HUDEP-2 (cell line): ENCODE measurements at regions not wholly inside any gene's neighbourhood (a gene's known extent, or its start where the extent isn't known, plus 50 kb on each side); places are given as distances from the start of the nearest gene placed in this dataset.

Source experiments
- DNase-seq, 76 experiments: peaks; one replicate each; lab custom pipeline; 2025; ENCODE audit not compliant: unreplicated experiment in 76 of 76; lab: John Stamatoyannopoulos, UW

GRCh38 chr12:105736498-105736897 is 402.3 kb downstream of the NUAK1 start:
- DNase-seq, result no peak

- DNase-seq, result no peak
Observed at GRCh38 chr12:105738051-105738450, 400.7 kb downstream of the NUAK1 start.

GRCh38 chr12:105740369-105740768 is 398.4 kb downstream of the NUAK1 start:
- no peak for DNase-seq

- no peak for DNase-seq
Observed at GRCh38 chr12:105740970-105741725, 397.6 kb downstream of the NUAK1 start.

GRCh38 chr12:105741786-105742566 is 396.8 kb downstream of the NUAK1 start:
- DNase-seq, result no peak

GRCh38 chr12:105742567-105742874 is 396.2 kb downstream of the NUAK1 start:
- DNase-seq, result no peak

GRCh38 chr12:105744371-105745058 is 394.2 kb downstream of the NUAK1 start:
- no peak for DNase-seq

GRCh38 chr12:105745811-105746210 is 392.9 kb downstream of the NUAK1 start:
- no peak for DNase-seq

- no peak for DNase-seq
Observed at GRCh38 chr12:105748806-105749600, 389.8 kb downstream of the NUAK1 start.

- no peak for DNase-seq
Observed at GRCh38 chr12:105750096-105750495, 388.7 kb downstream of the NUAK1 start.

GRCh38 chr12:105754313-105754712 is 384.4 kb downstream of the NUAK1 start:
- DNase-seq, result no peak

GRCh38 chr12:105756961-105757360 is 381.8 kb downstream of the NUAK1 start:
- DNase-seq, result no peak

- DNase-seq, result no peak
Observed at GRCh38 chr12:105759149-105759548, 379.6 kb downstream of the NUAK1 start.

- DNase-seq, result no peak
Observed at GRCh38 chr12:105761075-105761474, 377.7 kb downstream of the NUAK1 start.

GRCh38 chr12:105764216-105764835 is 374.4 kb downstream of the NUAK1 start:
- no peak for DNase-seq

GRCh38 chr12:105765053-105766014 is 373.4 kb downstream of the NUAK1 start:
- DNase-seq, result no peak

GRCh38 chr12:105766029-105766428 is 372.7 kb downstream of the NUAK1 start:
- DNase-seq, result no peak

- DNase-seq, result no peak
Observed at GRCh38 chr12:105769486-105769885, 369.3 kb downstream of the NUAK1 start.

GRCh38 chr12:105773471-105773870 is 365.3 kb downstream of the NUAK1 start:
- no peak for DNase-seq
